Upper lobe of left lung (tissue), 4 donors: ENCODE measurements at regions not wholly inside any gene's neighbourhood (a gene's known extent, or its start where the extent isn't known, plus 50 kb on each side); places are given as distances from the start of the nearest gene placed in this dataset.

ENCODE experiments used
- EP300 ChIP-seq, 4 donors: sonication (generic); formaldehyde crosslinking; IDR thresholded peaks; one replicate each; pipeline ENCODE4 v1.5.1; 2017; ENCODE audit warnings: antibody characterized with exemption in 4 of 4, control low read depth in 2 of 4
- POLR2A ChIP-seq, 4 donors: fragments of 450-650 bp; IDR thresholded peaks; one replicate each; pipeline ENCODE4 v1.5.1; 2016 to 2017; ENCODE audit warnings: antibody characterized with exemption in 4 of 4, mild to moderate bottlenecking in 2 of 4
- POLR2AphosphoS5 ChIP-seq, 2 donors: sonication (generic); formaldehyde crosslinking; IDR thresholded peaks; one replicate each; pipeline ENCODE4 v1.5.1; 2017; ENCODE audit warnings: antibody characterized with exemption in 2 of 2
- TF ChIP-seq, protein P1 (sequence below), 6 experiments: fragments of 450-650 bp in 4 of 6; fragments of 200-600 bp in 2 of 6; sonication (generic) in 2 of 6; IDR thresholded peaks; one replicate each; pipeline ENCODE4 v1.5.1; 2016 to 2019; ENCODE audit warnings: antibody characterized with exemption in 6 of 6

DNA sequence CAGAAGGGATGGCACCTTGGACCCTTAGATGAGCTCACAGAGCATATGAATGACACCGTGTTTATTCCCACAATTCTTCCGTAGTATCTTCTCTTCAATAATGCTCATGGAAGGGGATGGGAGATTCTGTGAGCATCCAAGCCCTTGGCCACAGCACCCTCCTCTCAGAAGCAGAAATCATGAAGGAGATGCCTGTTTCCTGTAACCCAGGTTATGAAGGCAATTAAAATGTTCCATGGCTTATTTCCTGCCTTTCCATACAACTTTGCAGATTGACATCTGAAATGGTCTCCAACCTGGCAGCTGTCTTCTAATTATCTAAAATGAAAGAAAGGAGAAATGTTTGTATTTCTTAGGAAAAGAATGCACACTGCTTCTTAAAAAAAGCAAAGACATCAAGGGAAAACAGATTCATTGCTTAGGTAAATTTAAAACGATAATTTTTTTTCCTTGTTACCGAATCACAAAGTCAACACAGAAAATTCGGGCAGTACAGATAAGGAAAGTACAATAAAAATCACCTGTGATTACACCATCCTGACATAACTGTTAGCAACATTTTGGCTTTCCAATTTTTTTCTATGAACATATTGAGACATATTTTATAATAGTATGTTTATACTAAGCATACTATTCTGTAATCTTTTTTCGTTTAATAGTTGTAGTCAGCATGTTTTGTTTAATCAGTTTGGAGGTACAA lies 128.5 kb downstream of the SQOR start:
- TF ChIP-seq POLR2AphosphoS5 (IDR thresholded peaks at IDR 0.05) (no peak), POLR2A (IDR thresholded peaks at IDR 0.05) (no peak), EP300 (IDR thresholded peaks at IDR 0.05) (no peak)
- TF ChIP-seq, protein P1, sequence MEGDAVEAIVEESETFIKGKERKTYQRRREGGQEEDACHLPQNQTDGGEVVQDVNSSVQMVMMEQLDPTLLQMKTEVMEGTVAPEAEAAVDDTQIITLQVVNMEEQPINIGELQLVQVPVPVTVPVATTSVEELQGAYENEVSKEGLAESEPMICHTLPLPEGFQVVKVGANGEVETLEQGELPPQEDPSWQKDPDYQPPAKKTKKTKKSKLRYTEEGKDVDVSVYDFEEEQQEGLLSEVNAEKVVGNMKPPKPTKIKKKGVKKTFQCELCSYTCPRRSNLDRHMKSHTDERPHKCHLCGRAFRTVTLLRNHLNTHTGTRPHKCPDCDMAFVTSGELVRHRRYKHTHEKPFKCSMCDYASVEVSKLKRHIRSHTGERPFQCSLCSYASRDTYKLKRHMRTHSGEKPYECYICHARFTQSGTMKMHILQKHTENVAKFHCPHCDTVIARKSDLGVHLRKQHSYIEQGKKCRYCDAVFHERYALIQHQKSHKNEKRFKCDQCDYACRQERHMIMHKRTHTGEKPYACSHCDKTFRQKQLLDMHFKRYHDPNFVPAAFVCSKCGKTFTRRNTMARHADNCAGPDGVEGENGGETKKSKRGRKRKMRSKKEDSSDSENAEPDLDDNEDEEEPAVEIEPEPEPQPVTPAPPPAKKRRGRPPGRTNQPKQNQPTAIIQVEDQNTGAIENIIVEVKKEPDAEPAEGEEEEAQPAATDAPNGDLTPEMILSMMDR (IDR thresholded peaks at IDR 0.05): no peak
